ENCODE measurements at regions not wholly inside any gene's neighbourhood (a gene's known extent, or its start where the extent isn't known, plus 50 kb on each side); places are given as distances from the start of the nearest gene placed in this dataset.

DNA sequence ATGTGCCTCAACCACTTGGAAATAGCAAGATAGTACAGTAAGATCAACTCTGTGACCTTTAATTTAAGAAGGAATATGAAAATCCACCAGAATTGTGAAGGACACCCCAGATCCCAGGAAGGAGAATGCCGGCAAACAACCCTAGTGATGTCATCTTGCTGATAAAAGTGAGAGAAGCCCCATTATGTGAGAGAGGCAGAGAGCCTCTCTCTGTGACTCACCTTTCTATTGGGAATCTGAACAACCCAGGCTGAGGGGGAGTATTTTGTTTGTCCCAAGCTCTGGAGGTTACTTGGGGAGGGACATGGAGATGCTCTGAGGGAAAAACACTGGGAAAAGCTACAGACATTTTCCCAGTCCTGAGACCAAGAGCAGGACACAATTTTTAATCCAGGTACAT is 188.3 kb upstream of the FERMT1 start:
- no peak for TF ChIP-seq EZH2 (IDR thresholded peaks at IDR 0.05; ENCODE audit: insufficient read depth, low read length)
- no peak for TF ChIP-seq CTCF (IDR thresholded peaks at IDR 0.05; ENCODE audit: insufficient read depth, low read depth, low read length)
- H3K9me3 ChIP-seq (ENCODE audit: insufficient read depth, low read depth, low read length): no peaks in the 10 kb centered on the region
- H3K27ac Mint-ChIP-seq (ENCODE audit: unreplicated experiment): no peak overlapping the region
- H3K27me3 ChIP-seq (ENCODE audit: insufficient read depth, low read length): no peaks in the 10 kb centered on the region
- no peak overlapping the region for H3K4me3 Mint-ChIP-seq (ENCODE audit: unreplicated experiment)
- H3K36me3 Mint-ChIP-seq (ENCODE audit: low read depth, unreplicated experiment): peaks cover 3% of the 10 kb centered on the region
- no peaks in the 10 kb centered on the region for H3K36me3 ChIP-seq (ENCODE audit: insufficient read depth, low read length)
- no peak overlapping the region for H2AFZ ChIP-seq (ENCODE audit: low read depth, low read length)
- H3K4me1 Mint-ChIP-seq (ENCODE audit: low read depth, unreplicated experiment): no peaks in the 10 kb centered on the region
- no peaks in the 10 kb centered on the region for H3K4me1 ChIP-seq (ENCODE audit: insufficient read depth, low read length)
- H3K27me3 Mint-ChIP-seq (ENCODE audit: low read depth, unreplicated experiment): no peaks in the 10 kb centered on the region
- H3K79me2 ChIP-seq (ENCODE audit: insufficient read depth, low read length): no peaks in the 10 kb centered on the region
- FAIRE-seq: no peak
- H3K4me2 ChIP-seq (ENCODE audit: low read length): no peak overlapping the region
- H3K9ac ChIP-seq (ENCODE audit: low read length): no peak overlapping the region
- no peaks in the 10 kb centered on the region for H4K20me1 ChIP-seq (ENCODE audit: insufficient read depth, low read length)
- H3K9me3 Mint-ChIP-seq (ENCODE audit: unreplicated experiment): peaks cover 7% of the 10 kb centered on the region
- H3K4me3 ChIP-seq (ENCODE audit: insufficient read depth, low read depth, low read length): no peak overlapping the region
- DNase-seq (ENCODE audit: low read depth): no peak
- no peak overlapping the region for H3K27ac ChIP-seq (ENCODE audit: low read depth, low read length)

GRCh38 chr20:6305536-6305935 is 182.7 kb upstream of the FERMT1 start:
- Histone ChIP-seq H3K4me2 (ENCODE audit: low read length) (no peak overlapping the region), H3K79me2 (ENCODE audit: insufficient read depth, low read length) (no peaks in the 10 kb centered on the region), H3K9ac (ENCODE audit: low read length) (no peak overlapping the region), H3K9me3 (ENCODE audit: insufficient read depth, low read depth, low read length) (no peaks in the 10 kb centered on the region), H3K4me3 (ENCODE audit: insufficient read depth, low read depth, low read length) (no peak overlapping the region), H3K4me1 (ENCODE audit: insufficient read depth, low read length) (no peaks in the 10 kb centered on the region), H3K36me3 (ENCODE audit: insufficient read depth, low read length) (no peaks in the 10 kb centered on the region), H3K27ac (ENCODE audit: low read depth, low read length) (no peak overlapping the region), H2AFZ (ENCODE audit: low read depth, low read length) (no peak overlapping the region), H3K27me3 (ENCODE audit: insufficient read depth, low read length) (no peaks in the 10 kb centered on the region), H4K20me1 (ENCODE audit: insufficient read depth, low read length) (no peaks in the 10 kb centered on the region)
- TF ChIP-seq CTCF (IDR thresholded peaks at IDR 0.05; ENCODE audit: insufficient read depth, low read depth, low read length) (no peak), EZH2 (IDR thresholded peaks at IDR 0.05; ENCODE audit: insufficient read depth, low read length) (no peak)
- H3K4me3 Mint-ChIP-seq (ENCODE audit: unreplicated experiment): no peak overlapping the region
- no peaks in the 10 kb centered on the region for H3K27me3 Mint-ChIP-seq (ENCODE audit: low read depth, unreplicated experiment)
- H3K4me1 Mint-ChIP-seq (ENCODE audit: low read depth, unreplicated experiment): no peaks in the 10 kb centered on the region
- no peak for FAIRE-seq
- no peak overlapping the region for H3K27ac Mint-ChIP-seq (ENCODE audit: unreplicated experiment)
- no peaks in the 10 kb centered on the region for H3K9me3 Mint-ChIP-seq (ENCODE audit: unreplicated experiment)
- H3K36me3 Mint-ChIP-seq (ENCODE audit: low read depth, unreplicated experiment): no peaks in the 10 kb centered on the region
- DNase-seq (ENCODE audit: low read depth): no peak

GRCh38 chr20:6302041-6302440 is 179.2 kb upstream of the FERMT1 start:
- H4K20me1 ChIP-seq (ENCODE audit: insufficient read depth, low read length): no peaks in the 10 kb centered on the region
- no peak for TF ChIP-seq EZH2 (IDR thresholded peaks at IDR 0.05; ENCODE audit: insufficient read depth, low read length)
- TF ChIP-seq CTCF (IDR thresholded peaks at IDR 0.05; ENCODE audit: insufficient read depth, low read depth, low read length): no peak
- H3K4me1 Mint-ChIP-seq (ENCODE audit: low read depth, unreplicated experiment): peaks cover 6% of the 10 kb centered on the region

More at GRCh38 chr20:6302041-6302440, 179.2 kb upstream of the FERMT1 start:
- Mint-ChIP-seq H3K9me3 (ENCODE audit: unreplicated experiment) (no peaks in the 10 kb centered on the region), H3K36me3 (ENCODE audit: low read depth, unreplicated experiment) (no peaks in the 10 kb centered on the region), H3K4me3 (ENCODE audit: unreplicated experiment) (no peak overlapping the region), H3K27me3 (ENCODE audit: low read depth, unreplicated experiment) (no peaks in the 10 kb centered on the region), H3K27ac (ENCODE audit: unreplicated experiment) (no peak overlapping the region)
- no peak for DNase-seq (ENCODE audit: low read depth)
- no peak overlapping the region for H3K4me2 ChIP-seq (ENCODE audit: low read length)
- FAIRE-seq: no peak
- no peaks in the 10 kb centered on the region for H3K79me2 ChIP-seq (ENCODE audit: insufficient read depth, low read length)
- no peak overlapping the region for H2AFZ ChIP-seq (ENCODE audit: low read depth, low read length)
- H3K4me1 ChIP-seq (ENCODE audit: insufficient read depth, low read length): no peaks in the 10 kb centered on the region
- H3K4me3 ChIP-seq (ENCODE audit: insufficient read depth, low read depth, low read length): no peak overlapping the region
- no peaks in the 10 kb centered on the region for H3K27me3 ChIP-seq (ENCODE audit: insufficient read depth, low read length)
- H3K9me3 ChIP-seq (ENCODE audit: insufficient read depth, low read depth, low read length): no peaks in the 10 kb centered on the region
- H3K27ac ChIP-seq (ENCODE audit: low read depth, low read length): no peak overlapping the region
- H3K36me3 ChIP-seq (ENCODE audit: insufficient read depth, low read length): no peaks in the 10 kb centered on the region
- H3K9ac ChIP-seq (ENCODE audit: low read length): no peak overlapping the region

Measured in astrocyte (in vitro differentiated cells and primary cell).